GM23338 (cell line): ENCODE measurements at regions not wholly inside any gene's neighbourhood (a gene's known extent, or its start where the extent isn't known, plus 50 kb on each side); places are given as distances from the start of the nearest gene placed in this dataset.

Experiments
- CTCF ChIP-seq, 2 experiments: fragments of 200-600 bp in 1 of 2; sonication (generic) in 1 of 2; conservative IDR thresholded peaks; 2 replicates each; pipeline versions ENCODE4 v1.5.1 to v1.6.1; 2016 to 2017; ENCODE audit warnings: antibody characterized with exemption in 2 of 2, low read depth in 2 of 2, mild to moderate bottlenecking in 2 of 2, moderate library complexity in 1 of 2
- EZH2 ChIP-seq: fragments of 200-600 bp; sonication (generic); IDR thresholded peaks from one replicate; pipeline ENCODE4 v1.8.0; 2017; ENCODE audit warnings: antibody characterized with exemption, mild to moderate bottlenecking, low read depth; ENCODE audit not compliant: unreplicated experiment
- POLR2AphosphoS5 ChIP-seq: IDR thresholded peaks from 2 replicates; pipeline ENCODE4 v1.6.1; 2016; ENCODE audit warnings: antibody characterized with exemption, low read depth

GRCh38 chr1:58047265-58047858, 499.2 kb downstream of the OMA1 start:
- peak; percentile 80 to 95 for TF ChIP-seq CTCF (conservative IDR thresholded peaks at IDR 0.05; ENCODE audit: low read depth in 2 of 2)
- no peak for TF ChIP-seq POLR2AphosphoS5
- TF ChIP-seq EZH2, result no peak
